Hematopoietic multipotent progenitor cell (in vitro differentiated cells): ENCODE measurements at regions not wholly inside any gene's neighbourhood (a gene's known extent, or its start where the extent isn't known, plus 50 kb on each side); places are given as distances from the start of the nearest gene placed in this dataset.
"Not testable (repeated sequence)": the region's sequence is repeated elsewhere in the genome, so short reads cannot be mapped to it uniquely, and the experiment has no call there.

Source experiments
- DNase-seq, 3 donors: peaks; one replicate each; pipeline ENCODE4 v3.0.0-alpha.2; 2011 to 2015; ENCODE audit warnings: low read depth in 2 of 3, low spot score in 2 of 3

DNA sequence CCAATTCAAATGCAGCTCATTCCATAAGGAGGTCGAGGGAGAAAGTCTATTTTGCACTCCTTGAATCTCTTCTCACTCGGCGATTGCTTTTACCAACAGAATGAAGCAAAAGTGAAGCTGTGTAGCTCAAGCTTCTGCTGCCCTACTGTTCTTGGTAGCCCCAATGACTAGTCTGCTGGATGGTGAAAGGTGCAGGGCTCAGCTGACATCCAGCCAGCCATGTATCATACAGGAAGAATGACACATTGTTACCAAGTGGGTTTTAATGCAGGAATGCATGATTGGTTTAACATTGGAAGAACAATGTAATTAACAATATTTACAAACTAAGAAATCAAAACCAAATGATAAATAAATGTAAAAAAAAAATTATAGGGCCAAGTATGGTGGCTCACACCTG lies 286.2 kb upstream of the HSFY2 start:
- DNase-seq, result no peak

GRCh38 chrY:19058831-19059370 lies 285.4 kb upstream of the HSFY2 start:
- no peak for DNase-seq

- no peak for DNase-seq
Measured at GRCh38 chrY:19056138-19056469, 282.6 kb upstream of the HSFY2 start.

DNA sequence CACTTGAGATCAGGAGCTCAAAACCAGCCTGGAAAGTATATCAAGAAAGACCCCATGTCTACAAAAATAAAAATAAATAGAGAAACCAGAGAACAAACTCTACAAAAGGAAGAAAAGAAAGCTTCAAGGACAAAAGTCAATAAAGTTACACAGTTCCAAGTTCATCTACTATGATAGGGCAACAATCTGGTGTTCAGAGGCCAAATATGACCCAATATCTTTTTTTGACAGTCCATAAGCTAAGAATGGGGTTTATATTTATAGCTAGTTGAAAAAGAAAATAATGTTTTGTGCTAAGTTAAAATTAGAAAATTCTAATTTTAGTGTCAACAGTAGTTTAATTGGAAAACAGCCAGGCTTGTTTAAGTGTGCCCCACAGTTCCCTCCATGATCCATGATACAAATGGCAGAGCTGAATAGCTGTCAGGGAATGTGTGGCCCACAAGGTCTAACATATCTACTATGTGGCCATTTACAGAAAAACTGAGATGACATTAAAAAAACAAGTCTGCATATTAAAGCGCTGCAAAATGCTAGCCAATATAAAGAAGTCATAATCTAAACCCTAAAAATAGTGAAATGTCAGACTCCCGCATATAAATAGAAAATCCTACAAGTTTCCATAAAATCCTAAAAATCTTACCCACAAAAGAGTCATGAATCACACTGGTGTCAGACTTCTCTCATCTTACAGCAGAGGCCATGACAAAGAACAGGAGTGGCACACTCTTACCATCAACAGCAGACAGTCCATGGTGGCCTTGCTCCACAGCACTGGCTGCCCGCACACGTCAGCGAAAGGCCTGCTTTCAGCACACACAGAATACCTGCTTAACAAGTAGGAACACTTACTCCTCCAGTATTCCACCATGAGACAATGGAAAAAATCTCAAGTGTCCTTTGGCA lies 281.9 kb upstream of the HSFY2 start:
- no peak for DNase-seq

DNA sequence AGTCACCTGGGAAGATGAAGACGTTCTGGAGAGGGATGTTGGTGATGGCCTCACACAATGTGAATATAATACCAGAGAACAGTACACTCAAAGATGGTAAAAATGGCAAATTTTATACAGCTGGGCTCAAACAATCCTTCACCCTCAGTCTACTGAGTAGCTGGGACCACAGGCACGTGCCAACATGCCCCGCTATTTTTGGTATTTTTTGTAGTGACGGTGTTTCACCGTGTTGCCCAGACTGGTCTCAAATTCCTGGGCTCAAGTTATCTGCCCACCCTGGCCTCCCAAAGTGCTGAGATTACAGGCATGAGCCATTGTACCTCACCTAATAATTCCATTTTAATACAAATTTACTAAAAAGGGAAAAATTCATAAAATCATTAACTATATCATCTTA lies 280.3 kb upstream of the HSFY2 start:
- DNase-seq, result no peak

- DNase-seq, result no peak
Measured at GRCh38 chrY:19051021-19051420, 277.5 kb upstream of the HSFY2 start.

- DNase-seq, result no peak
Measured at GRCh38 chrY:19042984-19043442, 269.5 kb upstream of the HSFY2 start.

GRCh38 chrY:19042306-19042958 lies 268.9 kb upstream of the HSFY2 start:
- no peak for DNase-seq

- no peak for DNase-seq
Measured at GRCh38 chrY:19026631-19027030, 253.1 kb upstream of the HSFY2 start.

GRCh38 chrY:19023934-19024333 lies 250.4 kb upstream of the HSFY2 start:
- no peak for DNase-seq

- no peak for DNase-seq
Measured at GRCh38 chrY:19020193-19020592, 246.7 kb upstream of the HSFY2 start.

DNA sequence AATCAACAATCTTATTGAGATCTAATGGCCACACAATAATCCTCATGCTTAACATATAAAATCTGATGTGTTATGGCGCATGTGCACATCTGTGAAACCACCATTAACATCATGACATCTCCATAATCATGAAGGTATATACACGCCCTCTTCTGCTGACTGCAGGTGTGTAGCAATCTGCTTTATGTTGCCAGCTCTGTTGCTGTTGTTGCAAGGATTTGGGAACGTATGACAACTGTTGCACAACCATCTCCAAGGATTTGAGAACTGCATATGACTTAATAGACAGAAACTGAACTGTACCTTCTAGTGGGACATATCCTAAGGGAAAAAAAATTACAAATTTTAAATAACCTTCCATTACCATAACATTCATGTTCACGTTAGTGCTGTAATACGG lies 243.5 kb upstream of the HSFY2 start:
- no peak for DNase-seq

DNA sequence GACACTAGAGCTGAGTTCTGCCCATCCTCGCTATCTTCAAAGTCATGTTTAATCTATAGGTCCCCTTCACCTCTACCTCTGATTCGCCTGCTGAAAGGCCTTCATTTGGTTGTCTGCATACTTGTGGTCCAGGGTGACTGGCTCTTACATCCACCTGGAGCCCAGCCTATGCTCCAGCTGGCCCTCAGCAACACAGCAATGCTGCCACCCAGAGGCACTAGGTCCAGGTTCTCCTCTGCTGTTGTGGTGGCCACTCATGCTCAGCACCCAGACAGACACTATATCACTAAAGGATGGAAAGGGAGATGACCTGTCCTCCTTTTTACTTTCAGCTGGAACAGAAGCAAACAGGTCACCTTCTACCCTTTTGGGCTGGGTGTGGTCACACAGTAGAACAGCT lies 242.3 kb upstream of the HSFY2 start:
- DNase-seq, result no peak

DNA sequence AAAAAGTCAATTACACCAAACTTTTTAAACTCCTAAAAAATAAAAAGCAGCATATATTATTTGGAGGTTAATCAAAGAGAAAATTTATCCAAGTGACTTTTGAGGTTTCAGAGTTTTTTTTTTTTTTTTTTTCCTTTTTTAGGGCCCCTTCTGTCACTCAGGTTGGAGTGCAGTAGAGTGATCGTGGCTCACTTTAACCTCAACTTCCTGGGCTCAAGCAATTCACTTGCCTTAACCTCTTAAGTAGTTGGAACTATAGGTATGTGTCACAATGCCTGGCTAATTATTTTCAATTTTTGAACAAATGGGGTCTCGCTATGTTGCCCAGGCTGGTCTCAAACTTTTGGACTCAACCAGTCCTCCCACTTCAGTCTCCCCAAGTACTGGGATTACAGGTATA lies 241.7 kb upstream of the HSFY2 start:
- no peak for DNase-seq

GRCh38 chrY:19012985-19013384 lies 239.4 kb upstream of the HSFY2 start:
- no peak for DNase-seq

DNA sequence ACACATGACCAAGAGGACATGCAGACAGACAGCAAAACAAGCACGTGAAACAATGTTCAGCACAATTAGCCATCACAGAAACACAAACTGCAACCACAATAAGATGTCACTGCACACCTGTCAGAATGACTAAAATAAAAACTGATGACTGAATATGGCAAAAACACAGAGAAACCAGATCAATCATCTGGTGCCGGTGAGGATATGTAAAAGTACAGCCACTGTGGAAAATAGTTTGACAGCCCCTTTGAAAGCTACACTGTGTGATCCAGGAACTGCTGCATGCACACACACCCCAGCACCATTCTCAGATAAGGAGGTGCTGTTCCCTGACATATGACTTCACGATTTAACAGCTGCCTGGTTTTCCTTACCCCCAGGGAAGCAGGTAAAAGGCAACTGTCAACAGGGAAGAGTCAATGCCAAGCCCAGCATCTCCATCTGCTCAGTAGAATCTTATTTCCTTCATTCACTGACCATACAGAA lies 238.1 kb upstream of the HSFY2 start:
- DNase-seq, result no peak

DNA sequence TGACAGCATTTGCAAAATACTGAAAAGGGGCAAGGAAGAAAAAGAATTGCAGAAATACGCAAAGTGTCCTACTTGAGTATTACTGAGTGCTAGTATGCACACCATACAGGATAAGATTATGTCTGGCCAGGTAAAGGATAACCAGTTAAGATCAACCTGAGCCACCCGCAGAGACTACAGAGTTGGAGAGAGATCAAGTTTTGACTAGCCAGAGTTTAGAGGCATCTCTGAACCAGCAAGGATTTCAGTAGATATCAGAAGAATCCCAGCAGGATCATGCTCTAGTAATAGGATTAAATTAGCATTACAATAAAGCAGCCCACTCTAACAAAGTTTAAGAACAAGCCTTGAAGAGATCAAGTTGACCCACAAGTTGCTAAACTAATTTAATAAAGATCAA lies 232.7 kb upstream of the HSFY2 start:
- no peak for DNase-seq

DNA sequence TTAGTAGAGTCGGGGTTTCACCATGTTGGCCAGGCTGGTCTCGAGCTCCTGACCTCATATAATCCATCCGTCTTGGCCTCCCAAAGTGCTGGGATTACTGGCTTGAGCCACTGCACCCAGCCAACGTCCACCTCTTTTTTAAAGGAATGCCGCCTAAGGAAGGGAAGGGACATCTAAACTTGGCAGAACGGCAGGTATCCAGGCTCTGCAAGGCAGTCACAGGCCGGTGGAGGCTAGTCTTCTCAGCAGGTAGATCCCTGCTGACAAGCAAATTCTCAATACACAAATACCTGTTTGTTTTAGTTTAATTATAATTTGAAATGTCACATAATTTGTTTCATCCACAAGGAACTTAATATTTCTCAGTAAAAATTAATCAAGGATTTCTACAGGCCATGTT lies 232.0 kb upstream of the HSFY2 start:
- no peak for DNase-seq

DNA sequence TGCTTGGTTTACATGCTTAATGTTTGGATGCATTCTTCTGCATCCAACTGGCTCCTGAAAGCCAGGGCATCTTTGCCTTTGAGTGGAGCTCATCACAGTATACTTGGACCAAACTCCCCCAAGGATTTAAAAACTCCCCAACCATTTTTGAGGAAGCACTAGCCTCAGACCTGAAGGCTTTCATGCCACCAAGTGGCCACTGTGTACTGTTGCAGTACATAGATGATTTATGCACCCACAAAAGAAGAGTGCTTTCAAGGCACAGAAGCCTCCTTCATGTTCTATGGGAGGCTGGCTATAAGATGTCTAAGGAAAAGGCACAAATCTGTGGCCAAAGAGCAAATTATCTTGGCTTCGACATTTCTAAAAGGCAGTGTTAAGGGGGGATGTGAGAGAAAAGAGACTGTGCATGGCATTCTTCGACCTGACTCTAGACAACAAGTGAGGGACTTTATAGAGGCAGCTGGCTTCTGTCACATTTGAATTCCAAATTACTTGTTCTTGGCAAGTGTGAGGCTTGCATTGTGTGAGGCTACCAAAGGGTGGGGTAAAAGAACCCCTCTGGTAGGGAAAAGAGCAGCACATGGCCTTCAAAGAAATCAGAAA lies 224.2 kb upstream of the HSFY2 start:
- DNase-seq, result peak in 2 of 3 donors; percentile 1 to 13

- DNase-seq, result no peak
Measured at GRCh38 chrY:18993480-18993879, 219.9 kb upstream of the HSFY2 start.

GRCh38 chrY:18992684-18993083 lies 219.1 kb upstream of the HSFY2 start:
- not testable (repeated sequence) for DNase-seq
